HuH-7 (cell line): ENCODE measurements at regions not wholly inside any gene's neighbourhood (a gene's known extent, or its start where the extent isn't known, plus 50 kb on each side); places are given as distances from the start of the nearest gene placed in this dataset.
"Not testable (repeated sequence)": the region's sequence is repeated elsewhere in the genome, so short reads cannot be mapped to it uniquely, and the experiment has no call there.

Experiments used
- DNase-seq: peaks from one replicate; pipeline ENCODE4 v3.0.0; 2011; ENCODE audit warnings: low spot score

DNA sequence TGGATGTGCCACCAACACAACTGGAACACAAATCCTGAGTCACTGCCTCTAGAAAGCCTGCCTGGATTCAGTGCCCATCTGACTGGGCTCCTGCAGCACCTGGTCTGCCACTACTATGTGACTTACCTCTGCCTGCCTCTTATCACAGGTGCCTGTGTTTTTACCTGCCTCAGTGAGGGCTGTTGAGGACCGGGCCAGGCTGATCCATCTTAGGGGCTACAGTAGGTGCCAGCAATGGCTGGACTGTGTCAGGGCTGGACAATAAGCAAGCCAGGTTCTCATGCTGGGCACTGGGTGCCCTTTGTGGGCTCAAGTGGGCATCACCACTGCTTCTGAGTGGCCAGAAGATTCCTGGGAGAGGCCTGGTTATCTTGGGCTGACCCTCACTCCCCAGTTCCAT is 948.6 kb upstream of the TPTE start:
- DNase-seq: not testable (repeated sequence)

DNA sequence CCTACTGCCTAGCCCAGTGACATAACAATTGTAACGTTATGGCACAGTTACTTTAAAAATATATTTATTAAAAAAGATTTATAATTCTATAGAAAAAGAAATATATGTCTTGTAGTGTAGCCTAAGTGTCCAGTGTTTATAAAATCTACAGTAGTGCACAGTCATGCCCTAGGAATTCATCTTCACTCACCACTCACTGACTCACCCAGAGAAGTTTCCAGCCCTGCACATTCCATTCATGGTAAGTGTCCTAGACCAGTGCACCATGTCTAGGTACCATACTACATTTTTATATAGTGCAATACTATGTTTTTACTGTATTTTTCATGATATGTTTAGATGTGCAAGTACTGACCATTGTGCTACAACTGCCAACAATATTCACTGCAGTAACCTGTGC is 947.9 kb upstream of the TPTE start:
- DNase-seq: not testable (repeated sequence)

DNA sequence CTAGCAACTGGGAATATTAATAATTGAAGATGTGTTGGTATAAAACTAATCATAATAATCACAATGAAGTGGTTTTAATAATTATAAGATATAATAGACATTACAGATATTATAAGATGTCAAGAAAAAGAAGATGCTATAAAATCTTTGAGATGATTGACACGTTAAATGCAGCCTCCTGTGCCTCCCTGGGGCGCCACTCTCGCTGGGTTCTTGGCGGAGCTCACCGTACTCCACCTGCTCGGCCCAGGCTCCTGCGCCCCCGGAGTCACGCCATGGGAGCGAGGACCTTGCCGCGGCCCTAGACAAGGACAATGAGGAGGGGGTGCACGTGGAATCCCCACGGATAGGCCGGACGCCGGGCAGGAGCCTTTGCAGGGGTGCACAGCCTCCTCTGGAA is 942.1 kb upstream of the TPTE start:
- DNase-seq: not testable (repeated sequence)

DNA sequence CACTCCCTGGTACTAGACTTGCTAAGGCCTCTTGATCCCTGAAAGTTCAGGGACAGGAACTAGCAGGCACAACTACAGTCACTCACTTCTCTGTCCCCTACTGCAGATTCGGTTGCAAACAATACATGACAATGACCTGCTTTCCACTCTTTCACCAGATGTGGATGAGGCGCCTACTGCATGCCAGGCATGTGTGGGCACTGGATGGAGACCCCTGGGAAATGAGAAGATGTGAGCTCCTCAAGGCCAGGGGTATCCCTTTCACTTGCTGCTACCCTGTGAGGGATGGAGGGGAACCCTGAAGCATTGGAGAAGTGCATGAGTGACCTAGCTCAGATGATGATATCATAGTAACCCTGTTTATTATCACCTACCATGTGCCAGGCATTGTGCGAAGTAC is 933.4 kb upstream of the TPTE start:
- not testable (repeated sequence) for DNase-seq

DNA sequence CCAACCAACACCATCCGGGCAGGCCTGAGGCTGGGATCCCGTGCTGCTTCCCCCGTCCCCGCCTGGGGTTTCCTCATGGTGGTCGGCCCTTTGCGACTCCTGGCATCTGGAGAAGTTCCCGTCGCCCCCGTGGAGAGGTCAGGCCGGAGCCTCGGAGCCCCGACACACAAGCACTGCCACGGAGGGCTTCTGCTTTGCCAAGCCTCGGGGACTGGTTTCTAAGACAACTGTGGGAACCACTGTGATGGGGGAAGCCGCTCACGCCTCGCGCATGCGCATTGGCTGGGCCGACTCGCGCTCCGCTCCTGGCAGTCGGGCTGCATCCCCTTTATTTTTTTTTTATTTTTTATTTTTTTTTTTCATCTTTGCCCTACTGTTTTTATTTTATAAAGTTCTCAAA is 928.8 kb upstream of the TPTE start:
- DNase-seq: not testable (repeated sequence)

DNA sequence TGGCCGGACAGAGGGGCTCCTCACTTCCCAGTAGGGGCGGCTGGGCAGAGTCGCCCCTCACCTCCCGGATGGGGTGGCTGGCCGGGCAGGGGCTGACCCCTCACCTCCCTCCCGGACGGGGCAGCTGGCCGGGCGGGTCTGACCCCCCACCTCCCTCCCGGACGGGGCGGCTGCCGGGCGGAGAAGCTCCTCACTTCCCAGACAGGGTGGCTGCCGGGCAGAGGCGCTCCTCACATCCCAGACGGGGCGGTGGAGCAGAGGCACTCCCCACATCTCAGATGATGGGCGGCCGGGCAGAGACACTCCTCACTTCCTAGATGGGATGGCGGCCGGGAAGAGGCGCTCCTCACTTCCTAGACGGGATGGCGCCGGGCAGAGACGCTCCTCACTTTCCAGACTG is 927.7 kb upstream of the TPTE start:
- DNase-seq: not testable (repeated sequence)

DNA sequence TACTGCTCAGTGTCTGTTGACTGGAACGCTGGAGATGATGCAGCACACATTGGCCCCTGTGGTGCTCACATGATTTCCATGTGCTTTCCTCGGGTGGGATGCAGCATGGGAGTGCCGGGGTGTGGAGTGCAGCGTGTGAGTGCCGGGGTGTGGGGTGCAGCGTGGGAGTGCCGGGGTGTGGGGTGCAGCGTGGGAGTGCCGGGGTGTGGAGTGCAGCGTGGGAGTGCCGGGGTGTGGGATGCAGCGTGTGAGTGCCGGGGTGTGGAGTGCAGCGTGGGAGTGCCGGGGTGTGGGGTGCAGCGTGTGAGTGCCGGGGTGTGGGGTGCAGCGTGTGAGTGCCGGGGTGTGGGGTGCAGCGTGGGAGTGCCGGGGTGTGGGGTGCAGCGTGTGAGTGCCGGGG is 907.4 kb upstream of the TPTE start:
- not testable (repeated sequence) for DNase-seq

DNA sequence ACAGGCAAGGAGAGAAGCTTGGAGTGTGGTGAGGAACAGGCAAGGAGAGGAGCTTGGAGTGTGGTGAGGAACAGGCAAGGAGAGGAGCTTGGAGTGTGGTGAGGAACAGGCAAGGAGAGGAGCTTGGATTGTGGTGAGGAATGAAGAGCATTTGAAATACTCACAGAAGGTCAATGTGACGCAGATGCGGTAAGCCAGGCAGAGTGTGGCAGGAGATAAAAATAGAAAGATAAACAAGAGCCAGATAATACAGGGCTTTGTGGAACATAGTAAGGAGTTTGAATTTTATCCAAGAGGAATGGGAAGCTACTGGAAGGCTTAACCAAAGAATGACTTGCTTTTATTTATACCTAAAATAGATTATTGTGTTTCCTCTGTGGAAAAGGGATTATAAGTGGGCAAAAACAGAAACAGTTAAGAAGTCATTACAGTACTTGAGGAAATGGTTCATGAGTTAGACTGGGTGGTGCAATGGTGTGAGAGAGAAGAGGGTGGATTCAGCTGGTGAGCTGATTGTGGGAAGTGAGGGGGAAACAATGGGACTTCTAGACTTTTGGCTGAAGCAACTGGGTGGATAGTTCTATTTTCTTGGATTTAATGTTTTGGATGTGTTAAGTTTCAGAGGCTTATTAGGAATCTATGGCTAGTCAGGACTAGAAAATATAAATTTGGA is 900.1 kb upstream of the TPTE start:
- not testable (repeated sequence) for DNase-seq

DNA sequence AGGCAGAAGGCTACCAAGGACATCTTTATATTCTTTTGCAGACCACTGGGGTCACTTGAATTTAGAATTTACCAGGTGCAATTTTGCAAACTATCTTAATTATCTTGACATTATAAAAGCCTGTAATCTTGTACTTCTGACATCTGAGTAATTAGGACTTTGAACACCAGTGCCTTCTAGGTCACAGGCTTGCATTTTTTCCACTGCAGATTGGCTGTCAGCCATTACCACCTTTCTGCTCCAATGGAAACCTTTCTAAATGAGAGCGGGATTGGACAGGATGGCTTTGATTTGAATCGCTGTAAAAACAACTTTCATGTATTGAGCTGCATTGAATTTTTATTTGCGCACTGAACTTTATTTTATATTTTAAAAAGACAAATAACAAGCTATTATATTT is 893.3 kb upstream of the TPTE start:
- DNase-seq: not testable (repeated sequence)

DNA sequence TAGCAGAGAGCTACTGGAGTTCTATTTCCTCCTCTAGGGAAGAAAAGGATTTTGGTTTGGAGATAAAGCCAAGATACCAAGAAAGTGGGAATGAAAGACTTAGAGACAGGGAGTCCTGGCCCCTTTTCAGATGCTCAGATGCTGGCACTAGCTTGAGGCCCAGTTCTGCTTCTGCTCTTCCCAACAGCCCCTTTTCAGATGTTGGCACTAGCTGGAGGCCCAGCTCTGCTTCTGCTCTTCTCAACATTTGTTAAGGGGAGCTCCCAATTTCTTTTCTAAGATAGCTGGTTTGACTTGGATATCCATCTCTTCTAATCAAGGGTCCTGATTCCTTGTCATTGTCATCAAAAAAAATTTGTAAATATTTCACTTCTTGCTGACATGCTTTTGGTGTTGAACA is 874.0 kb upstream of the TPTE start:
- DNase-seq: not testable (repeated sequence)

DNA sequence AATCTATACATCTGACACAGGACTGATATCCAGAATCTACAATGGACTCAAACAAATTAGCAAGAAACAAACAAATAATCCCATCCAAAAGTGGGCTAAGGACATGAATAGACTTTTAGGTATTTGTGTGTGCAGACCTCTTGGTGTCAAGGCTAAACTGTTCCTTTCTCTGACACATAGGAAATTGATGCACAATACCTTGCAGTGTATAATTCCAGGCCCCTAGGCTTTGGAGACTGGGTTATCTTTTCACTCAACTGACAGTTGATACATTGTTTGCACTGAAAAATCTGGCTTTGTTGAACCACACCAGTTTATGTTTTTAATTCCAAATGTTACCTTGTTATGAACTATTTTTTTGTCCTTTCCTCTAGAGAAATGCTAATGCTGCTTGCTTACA is 873.1 kb upstream of the TPTE start:
- not testable (repeated sequence) for DNase-seq

DNA sequence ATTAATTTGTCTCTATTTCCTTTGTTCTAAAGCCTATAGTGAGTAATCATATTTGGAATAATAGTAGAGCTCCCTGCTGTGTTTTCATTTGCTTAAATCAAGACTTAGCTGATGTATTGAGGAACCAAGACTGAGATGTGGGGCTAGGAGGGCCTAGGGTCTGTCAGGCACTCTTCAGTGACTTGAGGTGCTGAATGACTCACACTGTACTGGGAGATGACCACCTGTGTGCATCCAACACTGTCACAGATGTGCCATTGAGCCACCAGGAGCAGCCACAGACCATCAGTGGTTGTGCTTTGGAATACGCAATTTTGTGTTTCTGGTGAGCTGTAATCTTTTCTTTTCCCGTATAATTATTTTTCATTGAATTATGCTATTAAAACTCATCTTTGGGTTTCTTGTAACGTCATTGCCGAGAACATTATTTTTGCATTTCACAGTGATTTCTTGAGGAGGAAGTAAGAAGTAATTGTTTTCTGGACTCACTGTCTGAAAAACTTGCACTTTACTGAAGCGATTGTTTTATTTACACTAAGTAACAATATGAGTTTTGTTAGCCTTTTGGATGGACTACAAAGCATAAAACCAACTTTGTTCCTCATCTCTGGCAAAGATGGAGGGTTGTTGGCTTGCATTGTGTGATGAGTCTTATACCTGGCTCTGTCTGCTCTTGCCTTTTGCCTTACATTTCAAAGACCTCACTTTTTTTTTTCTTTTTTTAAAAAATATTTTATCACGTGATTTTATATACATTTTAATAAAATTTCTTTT is 872.2 kb upstream of the TPTE start:
- not testable (repeated sequence) for DNase-seq

DNA sequence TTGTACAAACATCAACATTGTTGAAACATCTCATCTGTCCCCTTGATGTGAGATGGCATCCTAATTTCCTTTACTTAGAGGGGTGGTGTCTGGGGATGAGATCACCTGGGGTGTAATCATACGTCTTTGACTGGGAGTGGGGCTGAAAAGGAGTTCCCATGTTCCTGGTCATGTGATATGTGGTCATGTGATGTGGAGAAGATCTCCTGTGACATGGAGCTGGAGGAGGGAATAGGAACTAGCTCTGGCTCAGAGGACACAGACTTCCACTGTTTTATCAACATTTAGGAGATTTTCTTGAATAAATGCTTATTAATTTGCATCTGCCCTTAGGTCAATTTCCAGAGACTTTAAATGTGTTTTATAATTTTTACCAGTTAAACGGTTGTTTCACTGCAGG is 868.6 kb upstream of the TPTE start:
- DNase-seq: not testable (repeated sequence)

DNA sequence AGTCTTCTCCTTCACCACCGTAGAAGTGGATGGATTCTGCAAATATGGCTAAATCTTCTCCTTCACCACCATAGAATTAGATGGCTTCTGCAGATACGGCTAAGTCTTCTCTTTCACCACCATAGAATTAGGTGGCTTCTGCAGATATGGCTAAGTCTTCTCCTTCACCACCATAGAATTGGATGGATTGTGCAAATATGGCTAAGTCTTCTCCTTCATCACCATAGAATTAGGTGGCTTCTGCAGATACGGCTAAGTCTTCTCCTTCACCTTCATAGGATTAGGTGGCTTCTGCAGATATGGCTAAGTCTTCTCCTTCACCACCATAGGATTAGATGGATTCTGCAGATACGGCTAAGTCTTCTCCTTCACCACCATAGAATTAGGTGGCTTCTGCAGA is 866.2 kb upstream of the TPTE start:
- not testable (repeated sequence) for DNase-seq

DNA sequence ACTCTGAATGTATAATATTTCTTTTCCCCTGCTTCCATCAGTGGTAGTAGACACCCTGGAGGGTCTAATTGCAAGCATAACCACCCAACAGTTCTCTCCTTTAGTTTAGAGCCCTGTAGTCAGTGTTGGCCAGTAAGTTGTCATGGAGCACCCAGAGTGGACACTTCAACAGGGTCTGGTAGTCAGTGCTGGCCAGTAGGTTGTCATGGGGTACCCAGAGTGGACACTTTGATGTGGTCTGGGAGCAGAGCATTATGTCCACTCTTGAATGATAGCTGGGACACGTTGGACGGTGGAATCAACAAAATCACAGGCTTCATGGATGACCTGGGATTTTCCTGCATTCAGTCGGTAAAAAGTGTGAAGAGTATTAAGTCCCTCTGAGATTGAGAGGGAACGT is 864.9 kb upstream of the TPTE start:
- not testable (repeated sequence) for DNase-seq

DNA sequence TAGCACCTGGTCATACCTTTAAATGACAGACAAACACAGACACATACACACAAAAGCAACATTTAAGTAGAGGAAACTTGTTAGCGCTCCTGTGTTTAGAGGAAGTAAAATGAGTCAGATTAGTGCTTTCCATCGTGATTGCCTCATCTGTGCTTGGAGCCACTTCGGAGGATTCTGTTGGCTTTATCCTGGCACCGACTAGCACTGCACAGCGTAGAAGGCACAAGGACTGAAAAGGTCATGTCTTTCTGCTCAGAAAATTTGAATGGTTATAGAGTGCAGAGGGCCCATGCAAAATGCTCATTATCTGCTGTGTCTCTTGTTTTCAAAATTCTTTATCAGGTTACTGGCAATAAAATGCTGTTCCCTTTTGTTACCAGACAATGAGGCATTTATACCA is 863.6 kb upstream of the TPTE start:
- DNase-seq: not testable (repeated sequence)

DNA sequence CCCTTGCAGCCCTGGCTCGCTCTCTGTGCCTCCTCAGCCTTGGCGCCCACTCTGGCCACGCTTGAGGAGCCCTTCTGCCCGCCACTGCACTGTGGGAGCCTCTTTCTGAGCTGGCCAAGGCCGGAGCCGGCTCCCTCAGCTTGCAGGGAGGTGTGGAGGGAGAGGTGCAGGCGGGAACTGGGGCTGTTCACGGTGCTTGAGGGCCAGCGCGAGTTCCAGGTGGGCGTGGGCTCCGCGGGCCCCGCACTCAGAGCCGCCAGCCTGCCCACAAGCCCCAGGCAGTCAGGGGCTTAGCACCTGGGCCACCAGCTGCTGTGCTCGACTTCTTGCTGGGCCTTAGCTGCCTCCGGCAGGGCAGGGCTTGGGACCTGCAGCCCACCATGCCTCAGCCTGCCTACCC is 861.5 kb upstream of the TPTE start:
- not testable (repeated sequence) for DNase-seq

DNA sequence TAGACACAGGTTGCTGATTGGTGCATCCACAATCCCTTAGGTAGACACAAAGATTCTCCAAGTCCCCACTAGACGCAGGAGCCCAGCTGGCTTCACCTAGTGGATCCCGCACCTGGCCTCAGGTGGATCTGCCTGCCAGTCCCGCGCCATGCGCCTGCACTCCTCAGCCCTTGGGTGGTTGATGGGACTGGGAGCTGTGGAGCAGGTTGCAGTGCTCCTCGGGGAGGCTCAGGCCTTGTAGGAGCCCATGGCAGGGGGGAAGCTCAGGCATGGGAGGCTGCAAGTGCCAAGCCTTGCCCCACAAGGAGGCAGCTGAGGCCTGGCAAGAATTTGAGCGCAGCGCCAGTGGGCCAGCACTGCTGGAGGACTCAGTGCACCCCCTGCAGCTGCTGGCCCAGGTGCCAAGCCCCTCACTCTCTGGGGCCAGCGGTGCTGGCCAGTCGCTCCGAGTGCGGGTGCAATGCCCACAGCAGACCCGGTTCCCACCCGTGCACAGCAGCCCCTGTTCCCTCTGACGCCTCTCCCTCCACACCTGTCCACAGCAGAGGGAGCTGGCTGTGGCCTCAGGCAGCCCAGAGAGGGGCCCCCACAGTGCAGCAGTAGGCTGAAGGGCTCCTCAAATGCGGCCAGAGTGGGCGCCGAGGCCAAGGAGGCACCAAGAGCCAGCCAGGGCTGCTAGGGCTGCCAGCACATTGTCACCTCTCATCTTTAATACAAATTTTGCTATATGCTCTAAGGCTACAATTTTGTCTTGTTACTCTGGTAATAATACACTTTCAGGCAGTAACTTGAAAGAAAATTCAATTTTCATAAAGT is 857.3 kb upstream of the TPTE start:
- not testable (repeated sequence) for DNase-seq

DNA sequence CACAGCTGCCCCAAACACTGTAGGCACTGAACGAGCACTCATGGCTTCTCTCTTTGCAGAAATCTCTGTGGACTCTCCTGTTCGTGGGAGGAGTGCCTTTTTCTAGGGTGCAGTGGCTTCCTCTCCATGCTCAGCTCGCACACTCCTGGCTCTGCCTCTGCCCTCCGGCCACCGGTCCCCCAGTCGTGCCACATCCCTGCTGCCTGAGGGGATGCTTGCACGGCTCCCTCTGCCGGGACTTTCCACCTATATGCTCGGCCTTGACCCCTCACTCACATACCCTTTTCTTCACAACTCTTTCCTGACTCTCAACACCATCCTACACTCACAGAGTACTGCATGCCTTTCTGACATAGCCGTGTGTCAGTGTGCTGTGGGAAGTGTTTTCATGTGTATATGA is 845.6 kb upstream of the TPTE start:
- DNase-seq: not testable (repeated sequence)

DNA sequence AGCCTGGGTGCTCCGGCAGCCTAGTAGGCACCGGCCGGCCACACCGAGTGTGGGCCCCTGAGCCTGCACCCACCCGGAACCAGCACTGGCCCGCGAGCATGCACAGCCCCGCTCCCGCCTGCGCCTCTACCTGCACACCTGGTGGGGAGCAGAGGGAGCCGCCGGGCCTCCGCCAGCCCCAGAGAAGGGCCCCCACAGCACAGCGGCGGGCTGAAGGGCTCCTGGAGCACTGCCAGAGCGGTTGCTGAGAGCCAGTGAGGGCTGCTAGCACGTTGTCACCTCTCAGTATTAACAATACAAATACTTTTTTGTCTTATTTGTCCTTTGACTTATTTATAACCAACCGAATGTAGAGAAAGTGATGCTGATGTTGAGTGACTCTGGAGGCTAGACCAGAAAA is 842.4 kb upstream of the TPTE start:
- DNase-seq: not testable (repeated sequence)

DNA sequence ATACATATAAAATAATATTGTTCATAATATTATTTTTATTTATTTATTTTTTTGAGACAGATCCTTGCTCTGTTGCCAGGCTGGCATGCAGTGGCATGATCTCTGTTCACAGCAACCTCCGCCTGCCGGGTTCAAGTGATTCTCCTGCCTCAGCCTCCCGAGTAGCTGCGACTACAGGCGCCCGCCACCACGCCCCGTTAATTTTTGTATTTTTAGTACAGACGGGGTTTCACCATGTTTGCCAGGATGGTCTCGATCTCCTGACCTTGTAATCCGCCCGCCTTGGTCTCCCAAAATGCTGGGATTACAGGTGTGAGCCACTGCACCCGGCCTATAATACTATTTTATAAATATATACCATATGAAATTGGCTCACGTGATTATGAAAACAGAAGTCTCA is 832.4 kb upstream of the TPTE start:
- not testable (repeated sequence) for DNase-seq

DNA sequence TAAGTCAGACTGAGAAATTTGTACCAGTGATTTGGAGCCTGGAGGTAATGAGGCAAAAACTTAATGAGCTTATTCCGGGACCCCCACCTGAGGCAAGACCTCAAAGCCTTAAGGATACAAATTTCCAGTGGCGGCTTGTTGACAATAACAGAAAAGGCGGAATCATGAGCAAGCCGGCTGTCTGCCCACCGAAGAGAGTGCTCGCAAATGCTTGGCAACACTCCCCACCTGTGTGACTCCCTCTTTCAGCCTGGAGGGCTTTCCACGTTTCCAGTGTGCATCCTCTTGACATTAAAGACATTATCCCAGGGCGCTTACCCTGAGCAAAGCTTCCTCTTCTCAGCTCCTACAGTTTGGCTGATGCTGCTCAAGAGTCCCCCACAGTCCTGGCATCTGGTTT is 830.4 kb upstream of the TPTE start:
- not testable (repeated sequence) for DNase-seq

DNA sequence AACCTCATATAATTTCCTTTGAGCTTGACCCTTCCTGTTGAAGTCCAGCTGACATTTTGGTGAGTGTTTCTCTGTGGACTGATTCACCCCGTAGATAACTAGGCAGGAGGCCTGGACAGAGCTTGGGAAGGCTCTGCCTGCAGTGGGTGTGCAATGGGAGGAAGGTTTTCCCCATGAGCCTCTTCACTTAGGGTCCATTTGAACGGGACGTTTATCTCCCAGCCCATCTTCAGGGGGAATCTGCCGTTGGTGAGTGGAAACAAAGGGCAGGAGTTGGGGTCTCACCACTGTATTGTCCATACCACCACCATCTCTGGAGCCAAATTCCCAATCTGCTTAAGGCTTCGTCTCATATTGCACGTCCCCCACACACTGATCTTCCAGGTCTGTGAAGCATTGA is 825.6 kb upstream of the TPTE start:
- DNase-seq: not testable (repeated sequence)
